Astrocyte (in vitro differentiated cells and primary cell): ENCODE measurements at regions not wholly inside any gene's neighbourhood (a gene's known extent, or its start where the extent isn't known, plus 50 kb on each side); places are given as distances from the start of the nearest gene placed in this dataset.
"Not testable (repeated sequence)": the region's sequence is repeated elsewhere in the genome, so short reads cannot be mapped to it uniquely, and the experiment has no call there.

Experiments
- EZH2 ChIP-seq: IDR thresholded peaks from 2 replicates; pipeline ENCODE4 v1.6.1; 2012; ENCODE audit warnings: mild to moderate bottlenecking, low read length, inconsistent platforms; ENCODE audit not compliant: insufficient read depth
- TF ChIP-seq, protein P1 (sequence below): IDR thresholded peaks from 2 replicates; pipeline ENCODE4 v1.5.1; 2011; ENCODE audit warnings: low read depth, mild to moderate bottlenecking, inconsistent platforms, low read length, moderate library complexity; ENCODE audit not compliant: insufficient read depth

DNA sequence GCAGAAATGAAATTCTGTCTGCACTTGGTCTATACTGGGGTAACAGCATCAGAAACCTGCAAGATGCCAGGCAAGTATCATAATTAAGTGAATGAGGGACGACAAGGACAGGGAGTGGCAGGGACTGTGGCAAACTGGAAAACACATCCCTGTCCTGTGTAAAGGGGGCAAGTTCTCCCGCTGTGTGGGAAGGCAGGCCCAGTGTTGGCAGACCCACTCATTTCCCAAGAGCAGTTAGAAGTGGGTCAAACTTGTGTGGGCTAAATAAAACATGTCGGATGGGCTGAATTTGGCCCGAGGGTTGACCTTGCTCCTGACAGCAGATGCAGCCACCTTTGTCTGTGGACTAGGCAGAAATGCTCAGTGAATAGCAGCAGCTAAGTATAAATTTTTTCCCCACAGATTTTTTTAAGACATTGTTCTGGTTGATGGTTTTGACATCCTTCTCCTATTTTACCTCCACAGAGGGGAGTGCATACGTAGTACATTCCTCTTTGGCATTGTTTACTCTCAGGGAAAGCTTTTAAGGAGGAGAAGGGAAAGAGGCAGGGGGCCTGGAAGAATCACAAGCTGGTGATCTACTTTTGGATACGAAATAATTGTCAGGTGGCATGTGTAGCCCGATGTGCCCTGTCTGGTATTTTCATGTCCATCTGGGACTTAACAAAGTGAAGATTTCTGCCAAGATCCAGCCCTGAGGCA, 72.6 kb upstream of the SEC22B start:
- TF ChIP-seq, protein P1, sequence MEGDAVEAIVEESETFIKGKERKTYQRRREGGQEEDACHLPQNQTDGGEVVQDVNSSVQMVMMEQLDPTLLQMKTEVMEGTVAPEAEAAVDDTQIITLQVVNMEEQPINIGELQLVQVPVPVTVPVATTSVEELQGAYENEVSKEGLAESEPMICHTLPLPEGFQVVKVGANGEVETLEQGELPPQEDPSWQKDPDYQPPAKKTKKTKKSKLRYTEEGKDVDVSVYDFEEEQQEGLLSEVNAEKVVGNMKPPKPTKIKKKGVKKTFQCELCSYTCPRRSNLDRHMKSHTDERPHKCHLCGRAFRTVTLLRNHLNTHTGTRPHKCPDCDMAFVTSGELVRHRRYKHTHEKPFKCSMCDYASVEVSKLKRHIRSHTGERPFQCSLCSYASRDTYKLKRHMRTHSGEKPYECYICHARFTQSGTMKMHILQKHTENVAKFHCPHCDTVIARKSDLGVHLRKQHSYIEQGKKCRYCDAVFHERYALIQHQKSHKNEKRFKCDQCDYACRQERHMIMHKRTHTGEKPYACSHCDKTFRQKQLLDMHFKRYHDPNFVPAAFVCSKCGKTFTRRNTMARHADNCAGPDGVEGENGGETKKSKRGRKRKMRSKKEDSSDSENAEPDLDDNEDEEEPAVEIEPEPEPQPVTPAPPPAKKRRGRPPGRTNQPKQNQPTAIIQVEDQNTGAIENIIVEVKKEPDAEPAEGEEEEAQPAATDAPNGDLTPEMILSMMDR = not testable (repeated sequence)
- TF ChIP-seq EZH2 = not testable (repeated sequence)
